HAP-1 (cell line): ENCODE measurements at regions not wholly inside any gene's neighbourhood (a gene's known extent, or its start where the extent isn't known, plus 50 kb on each side); places are given as distances from the start of the nearest gene placed in this dataset.

Experiments used
- DNase-seq, 2 experiments: peaks; one replicate each; pipeline ENCODE4 v3.0.0-alpha.2; 2016 to 2020; ENCODE audit warnings: low spot score in 2 of 2
- H3K27me3 ChIP-seq: fragments of 250-450 bp; sonication (Bioruptor Pico); 2 replicates; pipeline ENCODE4 v1.5.1; 2020; ENCODE audit warnings: low read depth, mild to moderate bottlenecking, moderate library complexity
- H3K36me3 ChIP-seq: fragments of 250-450 bp; sonication (Bioruptor Pico); replicated peaks from 2 replicates; pipeline ENCODE4 v1.5.1; 2020; ENCODE audit warnings: mild to moderate bottlenecking
- H3K4me1 ChIP-seq: fragments of 250-450 bp; sonication (Bioruptor Pico); 2 replicates; pipeline ENCODE4 v1.5.1; 2020; ENCODE audit warnings: mild to moderate bottlenecking
- H3K4me3 ChIP-seq: fragments of 250-450 bp; sonication (Bioruptor Pico); 2 replicates; pipeline ENCODE4 v1.5.1; 2020; ENCODE audit warnings: mild to moderate bottlenecking, moderate library complexity
- H3K9me3 ChIP-seq: fragments of 250-450 bp; sonication (Bioruptor Pico); 2 replicates; pipeline ENCODE4 v1.5.1; 2020; ENCODE audit warnings: mild to moderate bottlenecking, moderate library complexity
- in situ Hi-C: fragments of 300-500 bp; cut with MboI; formaldehyde crosslinking; loops from 3 replicates; pipeline ENCODE4 v1.14.3; 2020; ENCODE audit warnings: low sequenced_read_pairs, inconsistent platforms, mixed read lengths

DNA sequence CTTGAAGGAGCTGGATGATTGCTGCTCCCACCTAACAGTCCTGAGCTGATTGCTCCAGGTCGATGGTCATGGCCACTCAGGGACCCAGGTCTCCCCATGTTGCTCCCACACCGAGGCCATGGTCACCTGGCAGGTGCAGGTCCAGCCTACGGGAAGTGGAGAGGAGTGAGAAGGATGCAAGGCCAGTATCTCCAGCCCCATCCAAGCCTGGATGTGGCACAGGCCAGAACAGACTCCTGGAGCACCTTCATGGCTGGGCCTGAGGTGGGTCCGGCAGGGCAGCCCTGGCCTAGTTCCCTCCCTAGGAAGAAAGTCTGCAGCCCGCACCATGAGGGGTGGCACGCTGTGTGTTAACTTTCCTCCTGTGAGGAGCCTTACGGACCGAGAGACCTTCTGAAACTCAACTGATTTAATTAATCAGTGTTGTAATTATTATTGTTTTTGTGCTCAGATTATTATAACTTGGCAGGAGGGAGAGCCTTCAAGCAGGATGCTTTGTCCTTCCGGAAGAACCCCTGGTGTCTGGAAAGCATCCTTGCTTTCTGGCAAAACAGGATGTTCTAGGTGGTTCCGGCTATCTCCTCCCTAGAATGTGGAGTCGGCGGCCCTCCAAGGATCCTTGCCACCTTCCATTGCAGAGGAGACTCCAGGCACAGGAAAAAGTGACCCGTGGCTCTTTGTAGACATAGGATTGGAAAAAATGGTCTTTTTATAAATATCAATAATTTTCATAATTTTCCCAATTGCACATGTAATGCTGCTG lies 92.3 kb upstream of the ADRA2C start:
- in situ Hi-C loops: no loop called here

DNA sequence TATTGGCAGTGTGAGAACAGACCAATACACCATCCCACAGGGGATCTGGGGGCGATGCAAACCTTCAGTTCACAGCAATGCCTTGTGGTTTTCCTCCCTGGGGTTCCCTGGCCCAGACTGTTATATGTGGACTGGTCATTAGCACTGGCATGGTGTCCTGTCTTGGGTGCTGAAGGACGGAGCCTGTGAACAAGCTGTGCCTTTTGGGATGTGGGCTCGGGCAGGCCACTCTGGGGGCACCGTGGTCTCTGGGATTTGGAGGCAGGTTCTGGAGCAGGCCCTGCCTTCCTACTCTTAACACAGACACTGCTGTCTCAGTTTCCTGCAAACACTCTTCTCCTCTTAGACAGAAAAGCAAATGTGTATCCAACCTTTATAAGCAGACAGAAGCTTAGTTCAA lies 93.0 kb upstream of the ADRA2C start:
- Histone ChIP-seq H3K4me1 (no peaks in the 10 kb centered on the region), H3K4me3 (no peak overlapping the region), H3K9me3 (no peaks in the 10 kb centered on the region), H3K36me3 (no peaks in the 10 kb centered on the region), H3K27me3 (peaks cover 10% of the 10 kb centered on the region)
- in situ Hi-C loops: no loop called here
- DNase-seq: no peak

More for the DNA sequence above, 92.3 kb upstream of the ADRA2C start:
- no peak overlapping the region for H3K4me3 ChIP-seq
- no peaks in the 10 kb centered on the region for H3K4me1 ChIP-seq
- no peaks in the 10 kb centered on the region for H3K36me3 ChIP-seq
- no peak for DNase-seq
- no peaks in the 10 kb centered on the region for H3K9me3 ChIP-seq
- peaks cover 10% of the 10 kb centered on the region for H3K27me3 ChIP-seq

DNA sequence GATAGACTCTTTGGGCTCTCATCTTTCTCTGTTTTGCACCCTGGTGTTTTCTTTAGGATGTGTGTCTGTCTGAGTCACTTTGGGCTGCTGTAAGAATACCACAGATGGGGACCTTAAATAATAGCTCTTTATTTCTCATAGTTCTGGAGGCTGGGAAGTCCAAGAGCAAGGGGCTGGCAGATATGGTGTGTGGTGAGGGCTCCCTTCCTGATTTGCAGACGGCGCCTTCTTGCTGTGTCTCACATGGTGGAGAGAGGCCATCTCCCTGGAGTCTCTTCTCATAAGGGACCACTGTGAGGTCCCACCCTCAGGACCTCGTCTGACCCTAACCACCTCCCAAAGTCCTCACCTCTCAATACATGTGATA lies 93.7 kb upstream of the ADRA2C start:
- no peaks in the 10 kb centered on the region for H3K36me3 ChIP-seq
- H3K4me1 ChIP-seq: no peaks in the 10 kb centered on the region
- no peak for DNase-seq
- no peaks in the 10 kb centered on the region for H3K9me3 ChIP-seq
- in situ Hi-C loops: no loop called here
- H3K4me3 ChIP-seq: no peak overlapping the region
- peaks cover 12% of the 10 kb centered on the region for H3K27me3 ChIP-seq

GRCh38 chr4:3671571-3672464 lies 94.4 kb upstream of the ADRA2C start:
- Histone ChIP-seq H3K4me1 (no peaks in the 10 kb centered on the region), H3K27me3 (peaks cover 6% of the 10 kb centered on the region), H3K36me3 (no peaks in the 10 kb centered on the region), H3K9me3 (no peaks in the 10 kb centered on the region), H3K4me3 (no peak overlapping the region)
- in situ Hi-C loops: no loop called here
- DNase-seq: no peak

- no peak for DNase-seq
- Histone ChIP-seq H3K36me3 (no peaks in the 10 kb centered on the region), H3K4me3 (no peak overlapping the region), H3K9me3 (no peaks in the 10 kb centered on the region), H3K27me3 (peaks cover 3% of the 10 kb centered on the region), H3K4me1 (no peaks in the 10 kb centered on the region)
- in situ Hi-C loops: no loop called here
These were observed 95.4 kb upstream of the ADRA2C start for GRCh38 chr4:3670521-3671519.

DNA sequence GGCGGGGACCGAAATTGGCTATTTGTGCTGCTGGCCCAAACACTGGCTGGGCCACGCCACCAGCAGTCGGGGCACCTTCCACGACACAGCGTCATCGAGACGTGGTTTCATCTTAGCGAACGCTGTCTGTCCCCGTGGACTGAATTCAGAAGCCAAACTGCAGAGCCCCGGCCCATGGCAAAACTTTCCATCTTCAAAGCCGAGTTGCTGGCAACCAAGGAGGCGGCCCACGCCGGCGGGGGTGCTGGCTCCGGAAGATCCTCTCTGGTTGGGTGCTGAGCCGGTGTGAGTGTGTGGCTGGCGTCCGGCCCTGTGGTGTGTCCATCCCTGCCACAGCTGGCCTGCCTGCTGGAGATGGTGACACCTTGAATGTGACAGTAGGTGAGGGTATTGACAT lies 96.6 kb upstream of the ADRA2C start:
- Histone ChIP-seq H3K9me3 (no peaks in the 10 kb centered on the region), H3K4me3 (no peak overlapping the region), H3K27me3 (peaks cover 3% of the 10 kb centered on the region), H3K4me1 (no peaks in the 10 kb centered on the region), H3K36me3 (no peaks in the 10 kb centered on the region)
- no peak for DNase-seq
- in situ Hi-C loops: no loop called here

DNA sequence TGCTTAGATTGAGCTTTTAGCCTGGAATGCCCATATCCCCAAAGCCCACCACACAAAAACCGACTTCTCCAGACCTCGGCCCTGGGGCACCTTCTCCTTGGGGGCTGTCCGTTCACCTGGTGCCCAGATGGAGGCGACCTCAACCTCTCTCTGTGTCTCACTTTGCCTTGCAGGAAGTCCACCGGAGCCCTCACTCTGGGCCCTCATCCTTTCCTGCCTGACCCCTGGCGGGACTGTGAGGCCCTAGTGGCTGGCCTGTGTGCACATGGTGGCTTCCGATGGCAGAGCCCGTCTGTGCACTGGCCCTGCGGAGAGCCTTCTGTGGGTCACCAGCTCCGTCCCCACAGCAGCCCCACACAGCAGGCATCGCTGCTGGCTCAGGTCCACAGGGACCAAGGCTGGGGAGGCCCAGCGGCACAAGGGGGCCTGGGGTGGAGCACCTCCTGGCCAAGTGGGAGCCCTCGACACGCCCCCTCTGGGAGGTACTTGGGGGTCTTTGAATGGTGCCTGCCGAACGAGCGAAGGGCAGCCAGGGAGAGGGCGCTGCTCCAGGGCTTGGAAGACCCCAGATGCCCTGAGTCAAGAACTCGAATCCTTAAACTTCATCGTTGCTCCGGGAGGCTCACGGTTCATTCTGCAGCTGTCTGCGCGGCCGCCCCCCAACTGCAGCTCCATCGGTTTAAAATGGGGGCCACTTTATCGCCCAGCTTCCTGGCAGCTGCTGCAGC lies 97.2 kb upstream of the ADRA2C start:
- Histone ChIP-seq H3K4me3 (no peak overlapping the region), H3K36me3 (no peaks in the 10 kb centered on the region), H3K9me3 (no peaks in the 10 kb centered on the region), H3K4me1 (no peaks in the 10 kb centered on the region), H3K27me3 (peaks cover 6% of the 10 kb centered on the region)
- no peak for DNase-seq
- in situ Hi-C loops: no loop called here

GRCh38 chr4:3667258-3667657 lies 98.9 kb upstream of the ADRA2C start:
- Histone ChIP-seq H3K36me3 (no peaks in the 10 kb centered on the region), H3K9me3 (no peaks in the 10 kb centered on the region), H3K4me3 (no peak overlapping the region), H3K4me1 (no peaks in the 10 kb centered on the region), H3K27me3 (peaks cover 6% of the 10 kb centered on the region)
- in situ Hi-C loops: no loop called here
- no peak for DNase-seq

DNA sequence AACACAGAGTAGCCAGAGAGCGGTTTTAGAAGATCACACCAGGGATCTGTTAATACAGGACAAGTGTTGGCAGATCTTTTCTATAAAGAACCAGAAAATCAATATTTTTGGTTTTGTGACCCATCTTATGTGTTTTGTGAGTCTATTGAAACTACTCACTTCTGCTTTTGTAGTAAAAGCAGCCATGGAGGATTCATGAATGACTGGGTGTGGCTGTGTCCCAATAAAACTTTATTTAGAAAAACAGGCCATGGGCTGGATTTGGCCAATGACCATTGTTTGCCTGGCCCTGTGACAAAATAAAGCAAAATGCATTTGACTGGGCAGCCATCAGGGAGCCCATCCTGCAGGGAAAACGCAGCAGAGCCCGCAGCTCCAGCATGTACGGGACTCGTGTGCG lies 99.9 kb upstream of the ADRA2C start:
- in situ Hi-C loops: no loop called here
- peaks cover 9% of the 10 kb centered on the region; the same call in 1 of the 2 replicates for H3K27me3 ChIP-seq
- no peaks in the 10 kb centered on the region for H3K4me1 ChIP-seq
- no peak overlapping the region for H3K4me3 ChIP-seq
- H3K9me3 ChIP-seq: no peaks in the 10 kb centered on the region
- H3K36me3 ChIP-seq: no peaks in the 10 kb centered on the region
- no peak for DNase-seq

GRCh38 chr4:3665360-3665891 lies 100.8 kb upstream of the ADRA2C start:
- no peak for DNase-seq
- no peak overlapping the region for H3K4me3 ChIP-seq
- no peaks in the 10 kb centered on the region for H3K4me1 ChIP-seq
- H3K9me3 ChIP-seq: no peaks in the 10 kb centered on the region
- peaks cover 9% of the 10 kb centered on the region; the same call in 1 of the 2 replicates for H3K27me3 ChIP-seq
- no peaks in the 10 kb centered on the region for H3K36me3 ChIP-seq
- in situ Hi-C loops: no loop called here

DNA sequence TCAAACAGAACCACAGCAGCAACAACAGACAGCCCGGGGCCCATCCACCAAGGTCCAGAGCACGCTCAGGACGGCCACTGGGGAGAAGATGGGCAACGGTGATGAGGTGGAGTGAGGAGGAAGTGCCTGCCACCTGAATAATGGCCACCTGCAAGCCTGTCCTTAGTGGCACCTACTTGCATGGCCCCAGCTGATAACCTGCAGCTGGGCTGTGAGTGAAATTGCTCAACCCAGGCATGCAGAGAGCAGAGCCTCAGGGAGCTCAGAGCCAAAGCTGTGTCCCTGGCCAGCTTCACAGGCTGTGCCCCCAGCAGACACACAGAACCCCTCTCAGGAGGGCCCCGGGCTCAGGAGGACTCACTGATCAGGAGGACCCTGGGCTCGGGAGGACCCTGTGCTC lies 102.4 kb upstream of the ADRA2C start:
- no peak for DNase-seq
- H3K36me3 ChIP-seq: no peaks in the 10 kb centered on the region
- no peaks in the 10 kb centered on the region for H3K4me1 ChIP-seq
- in situ Hi-C loops: no loop called here
- H3K4me3 ChIP-seq: no peak overlapping the region
- peaks cover 16% of the 10 kb centered on the region for H3K27me3 ChIP-seq
- no peaks in the 10 kb centered on the region for H3K9me3 ChIP-seq

DNA sequence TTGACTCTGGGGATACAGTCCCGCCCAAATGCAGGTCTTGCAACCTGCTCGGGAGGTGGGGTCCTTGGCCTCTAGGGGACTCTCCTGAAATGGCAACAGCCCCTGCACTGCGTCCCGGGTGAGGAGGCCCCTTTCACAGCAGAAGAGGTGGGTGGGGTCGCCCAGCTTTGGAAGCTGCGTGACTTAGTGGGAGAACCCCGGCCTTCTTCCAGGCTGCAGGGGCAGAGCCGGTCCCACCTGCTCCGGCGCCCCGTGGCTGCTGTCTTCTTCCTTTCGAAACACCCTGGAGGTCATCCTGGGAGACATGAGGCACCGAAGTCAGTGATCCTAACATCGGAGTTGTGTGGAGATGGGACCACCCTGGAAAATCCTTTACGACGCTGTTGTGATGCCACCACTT lies 103.7 kb upstream of the ADRA2C start:
- Histone ChIP-seq H3K4me1 (no peaks in the 10 kb centered on the region), H3K27me3 (peaks cover 13% of the 10 kb centered on the region), H3K36me3 (no peaks in the 10 kb centered on the region), H3K4me3 (no peak overlapping the region), H3K9me3 (no peaks in the 10 kb centered on the region)
- in situ Hi-C loops: no loop called here
- DNase-seq: no peak

DNA sequence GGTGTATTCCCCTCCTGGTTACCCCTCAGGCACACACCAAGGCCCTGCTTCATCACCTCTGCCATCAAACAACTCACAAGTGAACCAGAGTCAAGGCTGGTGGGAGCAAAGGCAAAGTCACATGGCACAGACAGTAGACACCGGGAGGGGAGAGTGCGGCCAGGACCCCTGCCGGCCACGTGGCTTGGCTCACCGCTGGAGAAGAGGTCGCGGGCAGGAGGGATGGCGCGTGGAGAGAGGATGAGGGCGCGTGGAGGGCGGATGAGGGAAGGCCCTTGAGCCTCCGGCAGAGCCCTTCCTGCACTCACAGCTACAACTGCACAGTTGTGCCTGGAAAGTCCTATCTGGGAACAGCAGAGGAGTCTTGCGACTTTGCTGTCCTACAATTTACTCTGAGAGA lies 104.2 kb upstream of the ADRA2C start:
- H3K9me3 ChIP-seq: no peaks in the 10 kb centered on the region
- DNase-seq: no peak
- no peak overlapping the region for H3K4me3 ChIP-seq
- H3K27me3 ChIP-seq: peaks cover 13% of the 10 kb centered on the region
- in situ Hi-C loops: no loop called here
- no peaks in the 10 kb centered on the region for H3K36me3 ChIP-seq
- no peaks in the 10 kb centered on the region for H3K4me1 ChIP-seq
